ENCODE measurements at regions not wholly inside any gene's neighbourhood (a gene's known extent, or its start where the extent isn't known, plus 50 kb on each side); places are given as distances from the start of the nearest gene placed in this dataset.

GRCh38 chr21:23729331-23729730 is 1878.0 kb downstream of the MRPL39 start:
- TF ChIP-seq ZNF670 (tag by site-specific recombination; IDR thresholded peaks at IDR 0.05; ENCODE audit: low read depth) = no peak
- no peak for TF ChIP-seq HOXA7 (CRISPR knock-in tag; IDR thresholded peaks at IDR 0.05; ENCODE audit: borderline replicate concordance)
- no peak for TF ChIP-seq ZNF138 (tag by site-specific recombination; IDR thresholded peaks at IDR 0.05; ENCODE audit: borderline replicate concordance)
- TF ChIP-seq, protein P1, sequence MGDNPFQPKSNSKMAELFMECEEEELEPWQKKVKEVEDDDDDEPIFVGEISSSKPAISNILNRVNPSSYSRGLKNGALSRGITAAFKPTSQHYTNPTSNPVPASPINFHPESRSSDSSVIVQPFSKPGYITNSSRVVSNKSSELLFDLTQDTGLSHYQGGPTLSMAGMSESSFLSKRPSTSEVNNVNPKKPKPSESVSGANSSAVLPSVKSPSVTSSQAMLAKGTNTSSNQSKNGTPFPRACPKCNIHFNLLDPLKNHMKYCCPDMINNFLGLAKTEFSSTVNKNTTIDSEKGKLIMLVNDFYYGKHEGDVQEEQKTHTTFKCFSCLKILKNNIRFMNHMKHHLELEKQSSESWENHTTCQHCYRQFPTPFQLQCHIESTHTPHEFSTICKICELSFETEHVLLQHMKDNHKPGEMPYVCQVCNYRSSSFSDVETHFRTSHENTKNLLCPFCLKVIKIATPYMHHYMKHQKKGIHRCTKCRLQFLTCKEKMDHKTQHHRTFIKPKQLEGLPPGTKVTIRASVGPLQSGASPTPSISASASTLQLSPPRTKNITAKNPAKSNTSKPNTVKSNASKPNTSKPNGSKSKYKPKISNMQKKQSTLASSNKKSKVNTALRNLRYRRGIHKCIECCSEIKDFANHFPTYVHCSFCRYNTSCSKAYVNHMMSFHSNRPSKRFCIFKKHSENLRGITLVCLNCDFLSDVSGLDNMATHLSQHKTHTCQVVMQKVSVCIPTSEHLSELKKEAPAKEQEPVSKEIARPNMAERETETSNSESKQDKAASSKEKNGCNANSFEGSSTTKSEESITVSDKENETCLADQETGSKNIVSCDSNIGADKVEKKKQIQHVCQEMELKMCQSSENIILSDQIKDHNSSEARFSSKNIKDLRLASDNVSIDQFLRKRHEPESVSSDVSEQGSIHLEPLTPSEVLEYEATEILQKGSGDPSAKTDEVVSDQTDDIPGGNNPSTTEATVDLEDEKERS (tag by site-specific recombination; IDR thresholded peaks at IDR 0.05) = no peak
- TF ChIP-seq REPIN1 (tag by site-specific recombination; IDR thresholded peaks at IDR 0.05; ENCODE audit: low read depth) = no peak
- TF ChIP-seq ZBTB20 (tag by site-specific recombination; IDR thresholded peaks at IDR 0.05) = no peak
- no peak for TF ChIP-seq SALL2 (tag by site-specific recombination; IDR thresholded peaks at IDR 0.05; ENCODE audit: borderline replicate concordance)
- no peak for TF ChIP-seq ZEB2 (tag by site-specific recombination; IDR thresholded peaks at IDR 0.05)
- TF ChIP-seq, protein P2, sequence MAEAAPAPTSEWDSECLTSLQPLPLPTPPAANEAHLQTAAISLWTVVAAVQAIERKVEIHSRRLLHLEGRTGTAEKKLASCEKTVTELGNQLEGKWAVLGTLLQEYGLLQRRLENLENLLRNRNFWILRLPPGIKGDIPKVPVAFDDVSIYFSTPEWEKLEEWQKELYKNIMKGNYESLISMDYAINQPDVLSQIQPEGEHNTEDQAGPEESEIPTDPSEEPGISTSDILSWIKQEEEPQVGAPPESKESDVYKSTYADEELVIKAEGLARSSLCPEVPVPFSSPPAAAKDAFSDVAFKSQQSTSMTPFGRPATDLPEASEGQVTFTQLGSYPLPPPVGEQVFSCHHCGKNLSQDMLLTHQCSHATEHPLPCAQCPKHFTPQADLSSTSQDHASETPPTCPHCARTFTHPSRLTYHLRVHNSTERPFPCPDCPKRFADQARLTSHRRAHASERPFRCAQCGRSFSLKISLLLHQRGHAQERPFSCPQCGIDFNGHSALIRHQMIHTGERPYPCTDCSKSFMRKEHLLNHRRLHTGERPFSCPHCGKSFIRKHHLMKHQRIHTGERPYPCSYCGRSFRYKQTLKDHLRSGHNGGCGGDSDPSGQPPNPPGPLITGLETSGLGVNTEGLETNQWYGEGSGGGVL (tag by site-specific recombination; IDR thresholded peaks at IDR 0.05) = no peak
- TF ChIP-seq ZNF843 (tag by site-specific recombination; IDR thresholded peaks at IDR 0.05) = no peak
- TF ChIP-seq ZNF18 (tag by site-specific recombination; IDR thresholded peaks at IDR 0.05) = no peak
- TF ChIP-seq, protein P3, sequence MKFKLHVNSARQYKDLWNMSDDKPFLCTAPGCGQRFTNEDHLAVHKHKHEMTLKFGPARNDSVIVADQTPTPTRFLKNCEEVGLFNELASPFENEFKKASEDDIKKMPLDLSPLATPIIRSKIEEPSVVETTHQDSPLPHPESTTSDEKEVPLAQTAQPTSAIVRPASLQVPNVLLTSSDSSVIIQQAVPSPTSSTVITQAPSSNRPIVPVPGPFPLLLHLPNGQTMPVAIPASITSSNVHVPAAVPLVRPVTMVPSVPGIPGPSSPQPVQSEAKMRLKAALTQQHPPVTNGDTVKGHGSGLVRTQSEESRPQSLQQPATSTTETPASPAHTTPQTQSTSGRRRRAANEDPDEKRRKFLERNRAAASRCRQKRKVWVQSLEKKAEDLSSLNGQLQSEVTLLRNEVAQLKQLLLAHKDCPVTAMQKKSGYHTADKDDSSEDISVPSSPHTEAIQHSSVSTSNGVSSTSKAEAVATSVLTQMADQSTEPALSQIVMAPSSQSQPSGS (tag by site-specific recombination; IDR thresholded peaks at IDR 0.05; ENCODE audit: low read depth) = no peak
- no peak for TF ChIP-seq ZBTB26 (tag by site-specific recombination; optimal IDR thresholded peaks at IDR 0.05)
- no peak for TF ChIP-seq ZNF248 (tag by site-specific recombination; IDR thresholded peaks at IDR 0.05)
- no peak for TF ChIP-seq ZNF23 (tag by site-specific recombination; IDR thresholded peaks at IDR 0.05; ENCODE audit: borderline replicate concordance)
- TF ChIP-seq, protein P4, sequence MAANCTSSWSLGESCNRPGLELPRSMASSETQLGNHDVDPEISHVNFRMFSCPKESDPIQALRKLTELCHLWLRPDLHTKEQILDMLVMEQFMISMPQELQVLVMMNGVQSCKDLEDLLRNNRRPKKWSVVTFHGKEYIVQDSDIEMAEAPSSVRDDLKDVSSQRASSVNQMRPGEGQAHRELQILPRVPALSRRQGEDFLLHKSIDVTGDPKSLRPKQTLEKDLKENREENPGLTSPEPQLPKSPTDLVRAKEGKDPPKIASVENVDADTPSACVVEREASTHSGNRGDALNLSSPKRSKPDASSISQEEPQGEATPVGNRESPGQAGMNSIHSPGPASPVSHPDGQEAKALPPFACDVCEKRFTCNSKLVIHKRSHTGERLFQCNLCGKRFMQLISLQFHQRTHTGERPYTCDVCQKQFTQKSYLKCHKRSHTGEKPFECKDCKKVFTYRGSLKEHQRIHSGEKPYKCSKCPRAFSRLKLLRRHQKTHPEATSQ (tag by site-specific recombination; IDR thresholded peaks at IDR 0.05) = no peak
- H3K9me3 ChIP-seq (ENCODE audit: control insufficient read depth, insufficient read depth, low read depth, low read length) = no peaks in the 10 kb centered on the region
- H3K4me3 ChIP-seq (ENCODE audit: low read depth, low read length) = no peak overlapping the region
- ChIA-PET POLR2A (no interaction called here), CTCF (no interaction called here)
- H3K27ac ChIP-seq (ENCODE audit: extremely low read depth, low read depth, low read length) = no peak overlapping the region
- H3K36me3 ChIP-seq (ENCODE audit: control insufficient read depth in 2 of 2, insufficient read depth in 1 of 2, low read length in 2 of 2) = no peaks in the 10 kb centered on the region
- no peaks in the 10 kb centered on the region for H3K4me1 ChIP-seq (ENCODE audit: control insufficient read depth, insufficient read depth, low read length)

Data from HEK293 (cell line).